PC-9 (cell line): ENCODE measurements at regions not wholly inside any gene's neighbourhood (a gene's known extent, or its start where the extent isn't known, plus 50 kb on each side); places are given as distances from the start of the nearest gene placed in this dataset.

ENCODE experiments used
- EZH2 ChIP-seq: fragments of 200-600 bp; sonication (generic); IDR thresholded peaks from 2 replicates; pipeline ENCODE4 v1.8.0; 2017; ENCODE audit warnings: antibody characterized with exemption, low read depth
- TF ChIP-seq, protein P1 (sequence below): fragments of 200-600 bp; sonication (generic); conservative IDR thresholded peaks from 2 replicates; pipeline ENCODE4 v1.6.1; 2017; ENCODE audit warnings: mixed run types, antibody characterized with exemption, mild to moderate bottlenecking, moderate library complexity

DNA sequence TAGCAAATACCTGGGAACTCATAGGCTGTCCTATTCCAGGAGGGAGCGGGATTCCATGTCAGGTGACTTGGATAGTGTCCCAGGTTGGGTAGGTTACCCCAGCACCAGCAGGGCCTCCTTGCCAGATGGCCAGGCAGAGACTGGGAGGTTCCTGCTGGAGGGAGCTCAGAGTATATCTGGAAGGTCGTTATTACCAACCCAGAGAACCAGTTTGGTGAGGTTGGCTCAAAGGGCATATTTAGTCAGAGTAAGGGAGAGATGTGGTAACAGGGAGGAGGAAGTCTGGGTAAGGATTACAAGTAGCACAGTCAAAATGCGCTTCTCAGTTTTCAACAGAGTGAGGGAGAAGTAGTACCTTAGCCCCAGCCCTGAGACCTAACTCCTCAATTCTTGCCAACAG is 53.3 kb upstream of the LNX1 start:
- TF ChIP-seq, protein P1, sequence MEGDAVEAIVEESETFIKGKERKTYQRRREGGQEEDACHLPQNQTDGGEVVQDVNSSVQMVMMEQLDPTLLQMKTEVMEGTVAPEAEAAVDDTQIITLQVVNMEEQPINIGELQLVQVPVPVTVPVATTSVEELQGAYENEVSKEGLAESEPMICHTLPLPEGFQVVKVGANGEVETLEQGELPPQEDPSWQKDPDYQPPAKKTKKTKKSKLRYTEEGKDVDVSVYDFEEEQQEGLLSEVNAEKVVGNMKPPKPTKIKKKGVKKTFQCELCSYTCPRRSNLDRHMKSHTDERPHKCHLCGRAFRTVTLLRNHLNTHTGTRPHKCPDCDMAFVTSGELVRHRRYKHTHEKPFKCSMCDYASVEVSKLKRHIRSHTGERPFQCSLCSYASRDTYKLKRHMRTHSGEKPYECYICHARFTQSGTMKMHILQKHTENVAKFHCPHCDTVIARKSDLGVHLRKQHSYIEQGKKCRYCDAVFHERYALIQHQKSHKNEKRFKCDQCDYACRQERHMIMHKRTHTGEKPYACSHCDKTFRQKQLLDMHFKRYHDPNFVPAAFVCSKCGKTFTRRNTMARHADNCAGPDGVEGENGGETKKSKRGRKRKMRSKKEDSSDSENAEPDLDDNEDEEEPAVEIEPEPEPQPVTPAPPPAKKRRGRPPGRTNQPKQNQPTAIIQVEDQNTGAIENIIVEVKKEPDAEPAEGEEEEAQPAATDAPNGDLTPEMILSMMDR = no peak
- no peak for TF ChIP-seq EZH2
